Naive thymus-derived CD4-positive, alpha-beta T cell (primary cell): ENCODE measurements at regions not wholly inside any gene's neighbourhood (a gene's known extent, or its start where the extent isn't known, plus 50 kb on each side); places are given as distances from the start of the nearest gene placed in this dataset.

Experiments
- ATAC-seq: fragments of 150-1000 bp; cut with Tn5 transposase; 2 replicates; pipeline ENCODE4 v1.10.0; 2021; ENCODE audit warnings: mild to moderate bottlenecking, moderate library complexity
- CTCF ChIA-PET: fragments of 350-600 bp; sonication (Branson Sonifier 250); formaldehyde crosslinking; loops from one replicate; lab custom pipeline; 2021; ENCODE audit warnings: antibody characterized with exemption; lab: Charles Lee
- POLR2A ChIA-PET: fragments of 350-600 bp; sonication (Branson Sonifier 250); formaldehyde crosslinking; loops from one replicate; lab custom pipeline; 2021; ENCODE audit warnings: antibody characterized with exemption, inconsistent platforms; lab: Charles Lee
- DNase-seq, 9 donors: peaks; one replicate each; pipeline versions ENCODE4 v3.0.0 to v3.0.0-alpha.2; 2020 to 2022; ENCODE audit warnings: mixed read lengths in 1 of 9
- H3K27ac ChIP-seq: one replicate; pipeline ENCODE4 v1.7.0; 2013; ENCODE audit warnings: mild to moderate bottlenecking, low read depth, low read length, moderate library complexity
- H3K27me3 ChIP-seq, 2 donors: one replicate each; pipeline ENCODE4 v1.7.0; 2013; ENCODE audit warnings: low read length in 2 of 2, mild to moderate bottlenecking in 2 of 2, moderate library complexity in 2 of 2; ENCODE audit not compliant: control insufficient read depth in 2 of 2, insufficient read depth in 2 of 2
- H3K36me3 ChIP-seq, 3 experiments: 1 replicate in 2 of 3; 2 replicates in 1 of 3; pipeline ENCODE4 v1.7.0; 2013; ENCODE audit warnings: low read length in 3 of 3, mild to moderate bottlenecking in 3 of 3, moderate library complexity in 1 of 3; ENCODE audit not compliant: insufficient read depth in 3 of 3, control insufficient read depth in 2 of 3
- H3K4me1 ChIP-seq, 2 donors: one replicate each; pipeline ENCODE4 v1.7.0; 2013; ENCODE audit warnings: low read length in 2 of 2, mild to moderate bottlenecking in 2 of 2, moderate library complexity in 1 of 2; ENCODE audit not compliant: control insufficient read depth in 2 of 2, insufficient read depth in 2 of 2
- H3K4me3 ChIP-seq: 2 replicates; pipeline ENCODE4 v1.7.0; 2013; ENCODE audit warnings: mild to moderate bottlenecking, low read length
- H3K9me3 ChIP-seq, 3 experiments: 1 replicate in 2 of 3; 2 replicates in 1 of 3; pipeline ENCODE4 v1.7.0; 2013; ENCODE audit warnings: low read length in 3 of 3; ENCODE audit not compliant: control insufficient read depth in 2 of 3
- H3K27ac Mint-ChIP-seq, 9 donors: one replicate each; pipeline ENCODE4 v1.8.0; 2020 to 2022; ENCODE audit warnings: mixed read lengths in 9 of 9, mild to moderate bottlenecking in 8 of 9, moderate library complexity in 5 of 9, inconsistent platforms in 2 of 9
- H3K27me3 Mint-ChIP-seq, 5 donors: one replicate each; pipeline ENCODE4 v1.8.0; 2021 to 2022; ENCODE audit warnings: mixed read lengths in 5 of 5, mild to moderate bottlenecking in 1 of 5
- H3K36me3 Mint-ChIP-seq, 5 donors: one replicate each; pipeline ENCODE4 v1.8.0; 2020 to 2022; ENCODE audit warnings: mixed read lengths in 5 of 5, mild to moderate bottlenecking in 3 of 5, inconsistent platforms in 1 of 5
- H3K4me1 Mint-ChIP-seq, 7 donors: one replicate each; pipeline ENCODE4 v1.8.0; 2020 to 2022; ENCODE audit warnings: mixed read lengths in 7 of 7, mild to moderate bottlenecking in 3 of 7, inconsistent platforms in 1 of 7
- H3K4me3 Mint-ChIP-seq, 10 donors: one replicate each; pipeline ENCODE4 v1.8.0; 2020 to 2022; ENCODE audit warnings: mild to moderate bottlenecking in 10 of 10, mixed read lengths in 10 of 10, moderate library complexity in 6 of 10, inconsistent platforms in 2 of 10
- H3K9me3 Mint-ChIP-seq, 11 donors: one replicate each; pipeline ENCODE4 v1.8.0; 2020 to 2022; ENCODE audit warnings: mixed read lengths in 11 of 11, mild to moderate bottlenecking in 4 of 11, inconsistent platforms in 1 of 11, moderate library complexity in 1 of 11
- intact Hi-C, 2 donors: fragments of 100-400 bp; cut with micrococcal nuclease; formaldehyde crosslinking; loops; one replicate each; pipeline ENCODE4 v1.15.1; 2023

- H3K27me3 Mint-ChIP-seq = peaks cover 0 to 23% (median 17%) of the 10 kb centered on the region in 5 donors
- H3K9me3 Mint-ChIP-seq = peaks cover 0 to 2% (median 0%) of the 10 kb centered on the region in 11 donors
- intact Hi-C loops = loop anchor here (1.0 to 10.0 kb wide), 5 partner anchors 136 to 1120 kb away; no protein-coding TSS in a partner anchor
- H3K4me1 ChIP-seq = no peaks in the 10 kb centered on the region
- no peak for ATAC-seq
- POLR2A ChIA-PET = no interaction called here
- no peaks in the 10 kb centered on the region for H3K27me3 ChIP-seq
- H3K4me1 Mint-ChIP-seq = no peaks in the 10 kb centered on the region
- CTCF ChIA-PET = interaction anchor here (0.6 to 0.9 kb wide), 2 partner anchors 10 to 681 kb away, joined by 3 to 4 read pairs; no protein-coding TSS in a partner anchor
- no peak overlapping the region for H3K27ac Mint-ChIP-seq
- H3K4me3 Mint-ChIP-seq = no peak overlapping the region
- no peaks in the 10 kb centered on the region for H3K36me3 Mint-ChIP-seq
- DNase-seq = peak in 6 of 9 donors; percentile 4 to 22 (median 15)
- no peaks in the 10 kb centered on the region for H3K36me3 ChIP-seq
- no peaks in the 10 kb centered on the region for H3K9me3 ChIP-seq
- no peak overlapping the region for H3K27ac ChIP-seq
- no peak overlapping the region for H3K4me3 ChIP-seq
Measured at GRCh38 chr4:55184600-55185523, 59.5 kb upstream of the KDR start.

DNA sequence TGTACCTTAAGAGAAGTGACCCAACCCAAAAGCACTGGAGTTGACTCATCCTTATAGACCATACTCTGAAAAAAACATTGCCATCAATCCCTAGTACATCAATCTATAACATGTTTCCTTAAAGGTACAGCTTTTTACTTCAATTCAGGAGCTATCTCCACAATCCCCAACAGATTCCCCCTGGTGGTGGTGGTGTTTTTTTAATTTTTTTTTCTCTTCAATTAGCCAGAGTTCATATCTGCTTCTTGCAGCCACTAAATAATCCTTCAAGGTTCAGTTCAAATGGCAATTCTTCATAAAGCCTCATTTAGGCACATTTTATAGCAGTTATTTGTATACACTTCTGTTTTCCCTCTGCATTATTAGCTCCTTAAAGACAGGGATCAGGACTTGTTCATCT, 60.7 kb upstream of the KDR start:
- POLR2A ChIA-PET = no interaction called here
- CTCF ChIA-PET = no interaction called here
- Mint-ChIP-seq H3K4me1 (no peaks in the 10 kb centered on the region), H3K9me3 (peaks cover 0 to 4% (median 0%) of the 10 kb centered on the region in 11 donors), H3K27me3 (peaks cover 0 to 23% (median 17%) of the 10 kb centered on the region in 5 donors), H3K4me3 (no peak overlapping the region), H3K27ac (no peak overlapping the region), H3K36me3 (no peaks in the 10 kb centered on the region)
- Histone ChIP-seq H3K4me1 (no peaks in the 10 kb centered on the region), H3K4me3 (no peak overlapping the region), H3K27me3 (no peaks in the 10 kb centered on the region), H3K27ac (no peak overlapping the region), H3K36me3 (no peaks in the 10 kb centered on the region), H3K9me3 (no peaks in the 10 kb centered on the region)
- ATAC-seq (no peak), DNase-seq (no peak)
- intact Hi-C loops = loop anchor here in 1 of 2 donors (10.0 kb wide), 2 partner anchors 549 to 1119 kb away; no protein-coding TSS in a partner anchor

DNA sequence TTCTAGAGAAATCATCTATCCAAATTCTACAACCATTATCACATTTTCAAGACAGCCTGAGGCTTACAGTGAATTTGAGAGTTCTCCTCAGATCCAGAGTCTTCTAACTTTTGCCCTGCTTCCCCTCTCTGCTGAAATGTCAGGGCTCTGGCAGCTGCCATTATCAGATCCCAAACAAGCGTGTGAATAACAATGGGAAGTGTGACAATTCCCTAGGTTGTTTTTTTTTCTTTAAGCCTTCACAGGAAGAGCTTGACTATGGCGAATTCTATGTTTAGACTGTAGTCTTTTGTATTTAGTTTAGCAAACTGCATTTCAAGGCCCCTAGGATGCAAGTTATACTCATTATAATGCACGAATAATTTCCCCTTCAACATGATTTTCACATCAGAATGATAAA, 61.3 kb upstream of the KDR start:
- Mint-ChIP-seq H3K9me3 (peaks cover 0 to 6% (median 3%) of the 10 kb centered on the region in 11 donors), H3K36me3 (no peaks in the 10 kb centered on the region), H3K4me1 (no peaks in the 10 kb centered on the region), H3K4me3 (no peak overlapping the region), H3K27me3 (peaks cover 0 to 23% (median 17%) of the 10 kb centered on the region in 5 donors), H3K27ac (no peak overlapping the region)
- H3K4me3 ChIP-seq = no peak overlapping the region
- ATAC-seq (no peak), DNase-seq (no peak)
- no peak overlapping the region for H3K27ac ChIP-seq
- ChIA-PET CTCF (no interaction called here), POLR2A (no interaction called here)
- no peaks in the 10 kb centered on the region for H3K4me1 ChIP-seq
- H3K36me3 ChIP-seq = no peaks in the 10 kb centered on the region
- H3K27me3 ChIP-seq = no peaks in the 10 kb centered on the region
- intact Hi-C loops = loop anchor here in 1 of 2 donors (10.0 kb wide), 2 partner anchors 548 to 1118 kb away; no protein-coding TSS in a partner anchor
- H3K9me3 ChIP-seq = no peaks in the 10 kb centered on the region

DNA sequence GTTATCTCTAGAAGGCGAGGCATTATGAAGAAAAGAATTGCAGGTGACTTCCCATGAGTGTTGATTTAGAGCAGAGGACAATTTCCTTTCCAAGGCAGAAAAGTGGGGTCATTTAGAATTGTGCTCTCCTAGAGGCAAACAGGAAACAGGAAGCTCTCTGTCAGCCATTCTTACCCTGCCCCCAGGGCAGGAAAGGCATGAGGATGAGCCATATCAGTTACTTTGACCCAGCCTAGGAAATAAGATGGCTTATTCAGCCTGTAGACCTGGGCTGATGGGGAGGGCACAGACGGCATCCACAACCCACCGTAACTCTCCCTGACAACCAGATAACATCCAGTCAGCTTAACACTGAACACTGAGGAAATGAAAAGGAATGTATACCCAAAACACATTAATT, 88.8 kb upstream of the KDR start:
- CTCF ChIA-PET = no interaction called here
- H3K9me3 ChIP-seq = no peaks in the 10 kb centered on the region
- no peak overlapping the region for H3K27ac ChIP-seq
- peaks cover 0 to 4% (median 0%) of the 10 kb centered on the region in 7 donors for H3K4me1 Mint-ChIP-seq
- H3K36me3 Mint-ChIP-seq = no peaks in the 10 kb centered on the region
- peaks cover 0 to 21% (median 9%) of the 10 kb centered on the region in 5 donors for H3K27me3 Mint-ChIP-seq
- no peak overlapping the region for H3K4me3 Mint-ChIP-seq
- H3K27ac Mint-ChIP-seq = no peak overlapping the region
- H3K4me3 ChIP-seq = no peak overlapping the region
- no peaks in the 10 kb centered on the region for H3K36me3 ChIP-seq
- peaks cover 0 to under 1% of the 10 kb centered on the region in 2 donors for H3K27me3 ChIP-seq
- peaks cover 0 to 12% (median 2%) of the 10 kb centered on the region in 11 donors for H3K9me3 Mint-ChIP-seq
- DNase-seq (no peak), ATAC-seq (no peak)
- POLR2A ChIA-PET = no interaction called here
- no peaks in the 10 kb centered on the region for H3K4me1 ChIP-seq
- intact Hi-C loops = no loop called here

DNA sequence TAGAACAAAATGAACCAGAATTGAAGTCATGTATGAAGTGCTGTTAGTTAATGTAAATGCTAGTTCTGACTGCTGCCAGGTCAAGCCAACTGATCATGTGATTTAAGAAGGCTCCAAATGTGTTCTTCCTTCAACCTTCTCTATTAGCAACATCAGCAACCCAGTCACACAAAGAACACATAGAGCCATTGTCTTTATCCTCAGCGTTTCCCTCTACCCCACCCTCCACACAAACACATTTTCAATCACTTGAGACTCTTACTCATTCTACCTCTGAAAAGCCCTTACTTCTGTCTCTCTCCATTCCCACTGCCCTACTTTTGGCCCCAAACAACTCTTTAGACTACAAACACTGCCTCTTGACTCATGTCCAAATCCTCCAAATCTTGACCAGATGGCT, 89.7 kb upstream of the KDR start:
- H3K4me1 ChIP-seq = no peaks in the 10 kb centered on the region
- ChIA-PET POLR2A (no interaction called here), CTCF (no interaction called here)
- no peak for DNase-seq
- H3K27me3 ChIP-seq = peaks cover 0 to 2% of the 10 kb centered on the region in 2 donors
- Mint-ChIP-seq H3K27ac (no peak overlapping the region), H3K4me1 (peaks cover 0 to 4% (median 0%) of the 10 kb centered on the region in 7 donors), H3K4me3 (no peak overlapping the region), H3K9me3 (peaks cover 0 to 3% (median 0%) of the 10 kb centered on the region in 11 donors), H3K36me3 (no peaks in the 10 kb centered on the region), H3K27me3 (peaks cover 0 to 15% (median 11%) of the 10 kb centered on the region in 5 donors)
- no peak for ATAC-seq
- intact Hi-C loops = no loop called here
- no peaks in the 10 kb centered on the region for H3K9me3 ChIP-seq
- no peak overlapping the region for H3K4me3 ChIP-seq
- no peak overlapping the region for H3K27ac ChIP-seq
- no peaks in the 10 kb centered on the region for H3K36me3 ChIP-seq

DNA sequence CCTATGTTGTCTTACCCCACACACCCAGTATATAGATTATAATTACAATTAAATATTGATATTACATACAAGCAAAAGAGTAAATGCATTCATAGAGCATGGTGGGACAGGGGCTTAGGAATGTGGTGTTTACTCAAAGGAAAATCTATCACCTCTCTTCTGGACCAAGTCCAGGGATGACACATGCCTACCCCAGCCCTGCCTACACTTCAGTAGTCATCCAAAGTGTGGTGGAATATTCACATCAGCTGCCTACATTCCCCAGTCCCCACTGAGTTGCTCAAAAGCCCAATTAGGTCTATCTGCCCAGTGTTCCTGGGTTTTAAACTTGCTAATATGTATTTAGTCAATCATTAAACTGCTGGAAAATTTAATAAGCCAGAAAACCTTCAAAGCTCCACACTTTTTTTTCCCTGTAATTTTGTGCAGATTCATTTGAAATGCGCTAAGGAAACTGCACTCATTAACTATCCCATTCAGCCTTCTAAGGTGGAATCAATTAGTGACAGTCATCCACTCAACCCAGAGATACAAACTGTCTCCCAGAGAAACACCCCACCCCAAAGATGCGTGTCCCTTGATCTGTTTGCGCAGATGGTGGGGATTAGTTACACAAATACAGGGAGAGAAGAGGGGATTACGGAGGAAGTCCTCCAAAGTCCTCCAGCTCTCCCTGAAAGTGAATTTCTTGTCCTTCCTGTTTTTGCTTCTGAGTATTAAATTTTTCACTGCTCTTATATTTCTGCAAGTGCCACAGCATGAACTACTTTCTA, 91.7 kb upstream of the KDR start:
- intact Hi-C loops = no loop called here
- Histone ChIP-seq H3K27me3 (peaks cover 0 to 2% of the 10 kb centered on the region in 2 donors), H3K9me3 (no peaks in the 10 kb centered on the region), H3K27ac (no peak overlapping the region), H3K4me1 (no peaks in the 10 kb centered on the region), H3K4me3 (no peak overlapping the region), H3K36me3 (no peaks in the 10 kb centered on the region)
- Mint-ChIP-seq H3K36me3 (no peaks in the 10 kb centered on the region), H3K4me3 (no peak overlapping the region), H3K27ac (no peak overlapping the region), H3K4me1 (peaks cover 0 to 4% (median 0%) of the 10 kb centered on the region in 7 donors), H3K9me3 (peaks cover 0 to 2% (median 0%) of the 10 kb centered on the region in 11 donors), H3K27me3 (peaks cover 0 to 17% (median 12%) of the 10 kb centered on the region in 5 donors)
- ChIA-PET POLR2A (no interaction called here), CTCF (no interaction called here)
- DNase-seq = no peak
- no peak for ATAC-seq
